ENCODE measurements at regions not wholly inside any gene's neighbourhood (a gene's known extent, or its start where the extent isn't known, plus 50 kb on each side); places are given as distances from the start of the nearest gene placed in this dataset.

DNA sequence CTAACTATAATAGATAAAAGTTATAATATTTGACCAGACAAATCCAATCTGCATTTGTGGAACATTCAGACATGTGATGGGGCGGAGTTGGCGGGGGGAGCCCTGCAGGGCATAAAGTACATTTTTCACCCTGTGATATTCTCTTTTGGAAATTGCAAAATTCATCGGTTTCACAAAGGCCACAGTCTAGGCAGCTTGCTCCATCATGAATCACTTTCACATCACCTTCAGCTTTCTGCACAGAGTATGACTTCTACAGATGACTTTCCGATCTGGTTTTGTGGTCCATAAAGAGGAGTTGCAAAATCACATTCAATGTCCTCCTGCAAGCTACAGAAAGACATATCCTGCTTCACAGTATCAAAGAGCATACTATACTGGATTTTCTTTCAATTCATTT lies 51.4 kb upstream of the APBB1IP start:
- no peaks in the 10 kb centered on the region for H3K9me1 ChIP-seq (ENCODE audit: control insufficient read depth, insufficient read depth, low read length)
- WGBS (ENCODE audit: insufficient coverage, low coverage, missing lambda C conversion rate) = 15% methylated on average over 4 of the region's 4 CpGs
- no peak overlapping the region for H3K4me3 ChIP-seq
- FAIRE-seq (no peak), DNase-seq (ENCODE audit: extremely low read depth in 1 of 4, low spot score in 3 of 4) (no peak), ATAC-seq (no peak)
- intact Hi-C loops (cut with micrococcal nuclease) (no loop called here), in situ Hi-C loops (cut with MboI) (no loop called here)
- peaks cover 0 to 2% of the 10 kb centered on the region in 2 experiments; a peak in 3 of 5 replicates for H3K27me3 ChIP-seq (ENCODE audit: control insufficient read depth in 2 of 2, insufficient read depth in 2 of 2, low read length in 2 of 2)
- no TSS peak for BruUV-seq (replicated peaks)
- peaks cover 0 to 4% of the 10 kb centered on the region in 2 experiments; a peak in 1 of 5 replicates for H3K4me1 ChIP-seq (replicated peaks in 1 of 2; ENCODE audit: control insufficient read depth in 2 of 2, insufficient read depth in 2 of 2, low read length in 2 of 2)
- ChIA-PET POLR2A (no interaction called here), CTCF (ENCODE audit: low intra/inter-chr PET ratio) (no interaction called here)
- H3K36me3 ChIP-seq (ENCODE audit: control insufficient read depth, insufficient read depth, low read length) = no peaks in the 10 kb centered on the region
- H3K4me2 ChIP-seq (ENCODE audit: insufficient read depth, low read length) = no peak overlapping the region
- no peaks in the 10 kb centered on the region; the same call in 1 of the 2 replicates for H3K9me3 ChIP-seq (replicated peaks; ENCODE audit: control insufficient read depth, insufficient read depth, low read depth, low read length)
- H2AFZ ChIP-seq (ENCODE audit: low read depth, low read length) = no peak overlapping the region
- no peak overlapping the region for H3K9ac ChIP-seq (ENCODE audit: insufficient read depth in 1 of 2, low read depth in 2 of 2, low read length in 2 of 2)
- H3K79me2 ChIP-seq (ENCODE audit: control insufficient read depth, insufficient read depth, low read length) = no peaks in the 10 kb centered on the region
- no peaks in the 10 kb centered on the region for H4K20me1 ChIP-seq (replicated peaks; ENCODE audit: control insufficient read depth, insufficient read depth, low read length)
- H3K27ac ChIP-seq (ENCODE audit: extremely low read depth, low read depth, low read length) = no peak overlapping the region
- no peak for TF ChIP-seq ZNF212 (CRISPR knock-in tag; IDR thresholded peaks at IDR 0.05)
- no peak for TF ChIP-seq WHSC1 (IDR thresholded peaks at IDR 0.05; ENCODE audit: low read length)
- TF ChIP-seq, protein P1, sequence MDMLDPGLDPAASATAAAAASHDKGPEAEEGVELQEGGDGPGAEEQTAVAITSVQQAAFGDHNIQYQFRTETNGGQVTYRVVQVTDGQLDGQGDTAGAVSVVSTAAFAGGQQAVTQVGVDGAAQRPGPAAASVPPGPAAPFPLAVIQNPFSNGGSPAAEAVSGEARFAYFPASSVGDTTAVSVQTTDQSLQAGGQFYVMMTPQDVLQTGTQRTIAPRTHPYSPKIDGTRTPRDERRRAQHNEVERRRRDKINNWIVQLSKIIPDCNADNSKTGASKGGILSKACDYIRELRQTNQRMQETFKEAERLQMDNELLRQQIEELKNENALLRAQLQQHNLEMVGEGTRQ (CRISPR knock-in tag; IDR thresholded peaks at IDR 0.05) = no peak
- TF ChIP-seq CHD2 (IDR thresholded peaks at IDR 0.05; ENCODE audit: low read depth, low read length) = no peak
- no peak for TF ChIP-seq CREBBP (IDR thresholded peaks at IDR 0.05; ENCODE audit: low read depth, low read length)
- TF ChIP-seq XRCC3 (IDR thresholded peaks at IDR 0.05) = no peak
- TF ChIP-seq MXI1 (IDR thresholded peaks at IDR 0.05; ENCODE audit: low read depth, low read length) = no peak
- no peak for TF ChIP-seq SNIP1 (IDR thresholded peaks at IDR 0.05; ENCODE audit: low read depth)
- TF ChIP-seq, protein P2, sequence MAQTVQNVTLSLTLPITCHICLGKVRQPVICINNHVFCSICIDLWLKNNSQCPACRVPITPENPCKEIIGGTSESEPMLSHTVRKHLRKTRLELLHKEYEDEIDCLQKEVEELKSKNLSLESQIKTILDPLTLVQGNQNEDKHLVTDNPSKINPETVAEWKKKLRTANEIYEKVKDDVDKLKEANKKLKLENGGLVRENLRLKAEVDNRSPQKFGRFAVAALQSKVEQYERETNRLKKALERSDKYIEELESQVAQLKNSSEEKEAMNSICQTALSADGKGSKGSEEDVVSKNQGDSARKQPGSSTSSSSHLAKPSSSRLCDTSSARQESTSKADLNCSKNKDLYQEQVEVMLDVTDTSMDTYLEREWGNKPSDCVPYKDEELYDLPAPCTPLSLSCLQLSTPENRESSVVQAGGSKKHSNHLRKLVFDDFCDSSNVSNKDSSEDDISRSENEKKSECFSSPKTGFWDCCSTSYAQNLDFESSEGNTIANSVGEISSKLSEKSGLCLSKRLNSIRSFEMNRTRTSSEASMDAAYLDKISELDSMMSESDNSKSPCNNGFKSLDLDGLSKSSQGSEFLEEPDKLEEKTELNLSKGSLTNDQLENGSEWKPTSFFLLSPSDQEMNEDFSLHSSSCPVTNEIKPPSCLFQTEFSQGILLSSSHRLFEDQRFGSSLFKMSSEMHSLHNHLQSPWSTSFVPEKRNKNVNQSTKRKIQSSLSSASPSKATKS (CRISPR knock-in tag; IDR thresholded peaks at IDR 0.05) = no peak
- no peak for TF ChIP-seq NKRF (IDR thresholded peaks at IDR 0.05; ENCODE audit: borderline replicate concordance)
- TF ChIP-seq SRSF3 (IDR thresholded peaks at IDR 0.05; ENCODE audit: insufficient read depth, low read length) = no peak
- TF ChIP-seq STAT6 (CRISPR knock-in tag; IDR thresholded peaks at IDR 0.05) = no peak
- no peak for TF ChIP-seq ZNF507 (tag; conservative IDR thresholded peaks at IDR 0.05)
- no peak for TF ChIP-seq SMAD3 (CRISPR knock-in tag; conservative IDR thresholded peaks at IDR 0.05)
- TF ChIP-seq, protein P3, sequence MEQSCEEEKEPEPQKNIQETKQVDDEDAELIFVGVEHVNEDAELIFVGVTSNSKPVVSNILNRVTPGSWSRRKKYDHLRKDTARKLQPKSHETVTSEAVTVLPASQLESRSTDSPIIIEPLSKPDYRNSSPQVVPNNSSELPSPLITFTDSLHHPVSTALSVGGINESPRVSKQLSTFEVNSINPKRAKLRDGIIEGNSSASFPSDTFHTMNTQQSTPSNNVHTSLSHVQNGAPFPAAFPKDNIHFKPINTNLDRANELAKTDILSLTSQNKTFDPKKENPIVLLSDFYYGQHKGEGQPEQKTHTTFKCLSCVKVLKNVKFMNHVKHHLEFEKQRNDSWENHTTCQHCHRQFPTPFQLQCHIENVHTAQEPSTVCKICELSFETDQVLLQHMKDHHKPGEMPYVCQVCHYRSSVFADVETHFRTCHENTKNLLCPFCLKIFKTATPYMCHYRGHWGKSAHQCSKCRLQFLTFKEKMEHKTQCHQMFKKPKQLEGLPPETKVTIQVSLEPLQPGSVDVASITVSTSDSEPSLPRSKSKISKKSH (CRISPR knock-in tag; IDR thresholded peaks at IDR 0.05) = no peak

Measured in K562 (cell line).